ENCODE measurements at regions not wholly inside any gene's neighbourhood (a gene's known extent, or its start where the extent isn't known, plus 50 kb on each side); places are given as distances from the start of the nearest gene placed in this dataset.
A peak's percentile ranks its signal among the peaks of the same experiment; 100 is the strongest.

GRCh38 chr11:86869531-86869930 lies 69.2 kb downstream of the PRSS23 start:
- Histone ChIP-seq H3K36me3 (ENCODE audit: control insufficient read depth in 4 of 4, insufficient read depth in 3 of 4, low read depth in 1 of 4, low read length in 3 of 4) (no peaks in the 10 kb centered on the region), H3K27me3 (ENCODE audit: control insufficient read depth in 4 of 4, insufficient read depth in 4 of 4, low read length in 3 of 4) (no peaks in the 10 kb centered on the region), H3K9me3 (ENCODE audit: control insufficient read depth in 4 of 4, low read length in 3 of 4) (no peaks in the 10 kb centered on the region), H3K4me3 (ENCODE audit: low read depth in 1 of 3, low read length in 3 of 3) (no peak overlapping the region), H3K4me1 (ENCODE audit: control insufficient read depth in 4 of 4, insufficient read depth in 4 of 4, low read length in 3 of 4) (no peaks in the 10 kb centered on the region), H3K27ac (ENCODE audit: low read depth in 1 of 2, low read length in 2 of 2) (no peak overlapping the region), H3K9ac (ENCODE audit: low read depth in 1 of 2, low read length in 2 of 2) (no peak overlapping the region)
- DNase-seq (ENCODE audit: low spot score), result no peak
- 56% methylated on average over 6 of the region's 6 CpGs for WGBS
- TF ChIP-seq TAF1 (conservative IDR thresholded peaks at IDR 0.05) (no peak), RAD21 (IDR thresholded peaks at IDR 0.05) (no peak), MAX (IDR thresholded peaks at IDR 0.05) (no peak), REST (IDR thresholded peaks at IDR 0.05) (no peak), HNF4A (conservative IDR thresholded peaks at IDR 0.05) (no peak), YY1 (IDR thresholded peaks at IDR 0.05) (no peak), JUND (IDR thresholded peaks at IDR 0.05) (no peak), GABPA (IDR thresholded peaks at IDR 0.05 in 1 of 2, conservative IDR thresholded peaks at IDR 0.05 in 1 of 2) (no peak), EGR1 (IDR thresholded peaks at IDR 0.05; ENCODE audit: low read depth in 2 of 2) (no peak), ATF3 (IDR thresholded peaks at IDR 0.05) (no peak), ZBTB33 (IDR thresholded peaks at IDR 0.05) (no peak), NR2F2 (IDR thresholded peaks at IDR 0.05) (no peak), SP1 (IDR thresholded peaks at IDR 0.05) (no peak), FOXA2 (IDR thresholded peaks at IDR 0.05) (no peak), CTCF (IDR thresholded peaks at IDR 0.05; ENCODE audit: low read depth, low read length, missing input control) (no peak)

- TF ChIP-seq TAF1 (conservative IDR thresholded peaks at IDR 0.05), result no peak
- peak; percentile 77 for TF ChIP-seq CTCF (IDR thresholded peaks at IDR 0.05; ENCODE audit: low read depth, low read length, missing input control)
- peak; percentile 86 to 89 for TF ChIP-seq RAD21 (IDR thresholded peaks at IDR 0.05)
- H3K4me1 ChIP-seq (ENCODE audit: control insufficient read depth in 4 of 4, insufficient read depth in 4 of 4, low read length in 3 of 4), result no peaks in the 10 kb centered on the region
- no peaks in the 10 kb centered on the region for H3K36me3 ChIP-seq (ENCODE audit: control insufficient read depth in 4 of 4, insufficient read depth in 3 of 4, low read depth in 1 of 4, low read length in 3 of 4)
- DNase-seq (ENCODE audit: low spot score), result peak; percentile 62
- no peak overlapping the region for H3K9ac ChIP-seq (ENCODE audit: low read depth in 1 of 2, low read length in 2 of 2)
- no peaks in the 10 kb centered on the region for H3K27me3 ChIP-seq (ENCODE audit: control insufficient read depth in 4 of 4, insufficient read depth in 4 of 4, low read length in 3 of 4)
- no peak overlapping the region for H3K27ac ChIP-seq (ENCODE audit: low read depth in 1 of 2, low read length in 2 of 2)
- no peak overlapping the region for H3K4me3 ChIP-seq (ENCODE audit: low read depth in 1 of 3, low read length in 3 of 3)
- no peaks in the 10 kb centered on the region for H3K9me3 ChIP-seq (ENCODE audit: control insufficient read depth in 4 of 4, low read length in 3 of 4)
- 37% methylated on average over 6 of the region's 6 CpGs for WGBS
Measured at GRCh38 chr11:86869966-86870570, 69.7 kb downstream of the PRSS23 start.
